LHCN-M2 (cell line): ENCODE measurements at regions not wholly inside any gene's neighbourhood (a gene's known extent, or its start where the extent isn't known, plus 50 kb on each side); places are given as distances from the start of the nearest gene placed in this dataset.
A peak's percentile ranks its signal among the peaks of the same experiment; 100 is the strongest.
"Not testable (repeated sequence)": the region's sequence is repeated elsewhere in the genome, so short reads cannot be mapped to it uniquely, and the experiment has no call there.

ENCODE experiments used
- DNase-seq: peaks from one replicate; pipeline ENCODE4 v3.0.0-alpha.2; 2012; ENCODE audit warnings: low read depth

DNA sequence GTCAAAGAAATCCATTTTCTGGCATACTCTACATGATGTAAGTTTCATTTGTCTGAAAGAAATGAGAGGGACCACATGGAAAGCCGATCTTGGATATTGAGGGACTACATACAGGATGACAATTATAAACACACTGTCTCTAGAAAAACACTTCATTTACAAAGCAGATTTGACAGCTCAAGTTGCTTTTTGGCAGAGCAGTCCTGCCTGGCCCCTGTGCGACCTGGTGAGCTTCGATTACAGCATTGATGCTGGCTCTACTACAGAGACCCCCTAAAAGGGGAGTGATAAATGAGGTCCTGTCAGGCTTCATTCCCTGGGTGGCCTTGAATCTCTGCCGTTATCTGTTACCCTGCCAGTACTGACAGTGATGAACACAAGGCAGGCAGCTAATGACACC is 215.2 kb upstream of the NOCT start:
- no peak for DNase-seq

GRCh38 chr4:138798404-138798803 is 217.2 kb upstream of the NOCT start:
- DNase-seq: no peak

- no peak for DNase-seq
Observed at GRCh38 chr4:138797646-138798045, 217.9 kb upstream of the NOCT start.

DNA sequence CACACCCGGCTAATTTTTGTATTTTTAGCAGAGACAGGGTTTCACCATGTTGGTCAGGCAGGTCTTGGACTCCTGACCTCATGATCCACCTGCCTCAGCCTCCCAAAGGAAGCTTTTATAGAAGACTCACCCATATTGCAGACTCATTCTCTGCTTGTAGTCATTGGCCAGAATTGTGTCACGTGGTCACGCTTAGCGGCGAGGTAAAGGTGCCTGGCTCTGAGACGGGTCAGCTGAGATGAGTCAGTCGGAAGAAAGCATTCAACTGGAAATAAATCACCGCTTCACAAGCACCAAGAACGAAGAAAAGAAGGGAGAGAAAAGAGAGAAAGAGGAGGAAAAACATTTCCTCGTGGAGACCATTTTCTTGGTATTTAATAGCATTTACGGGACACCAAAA is 218.8 kb upstream of the NOCT start:
- DNase-seq: no peak

DNA sequence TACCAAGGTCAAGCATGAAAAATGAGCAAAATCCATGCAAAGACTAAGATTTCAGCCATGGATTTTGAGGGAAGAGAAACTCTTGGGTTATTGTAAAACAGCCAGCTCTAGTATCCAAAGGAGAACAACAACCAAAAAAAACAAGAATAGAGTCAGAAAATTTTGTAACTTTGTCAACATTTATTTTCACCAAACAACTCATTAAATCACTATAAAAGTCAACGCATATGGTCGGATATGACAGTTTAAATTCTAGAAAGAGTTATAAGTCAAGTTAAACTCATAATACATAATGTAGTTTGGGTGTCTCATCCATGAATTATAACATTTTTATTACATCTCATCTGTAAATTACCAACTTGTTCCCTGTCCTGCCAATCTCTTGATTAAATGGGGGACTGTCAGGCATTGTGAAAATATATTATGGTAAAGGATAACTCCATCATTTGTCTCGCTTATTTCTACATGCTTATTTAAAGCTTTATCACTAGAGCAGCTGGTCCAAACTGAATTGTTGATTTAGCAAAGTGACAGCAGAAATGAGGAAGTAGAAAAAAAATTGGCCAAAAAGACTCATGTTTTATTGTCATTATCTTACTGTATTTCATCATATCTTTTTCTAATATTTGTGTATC is 224.8 kb upstream of the NOCT start:
- DNase-seq: no peak

DNA sequence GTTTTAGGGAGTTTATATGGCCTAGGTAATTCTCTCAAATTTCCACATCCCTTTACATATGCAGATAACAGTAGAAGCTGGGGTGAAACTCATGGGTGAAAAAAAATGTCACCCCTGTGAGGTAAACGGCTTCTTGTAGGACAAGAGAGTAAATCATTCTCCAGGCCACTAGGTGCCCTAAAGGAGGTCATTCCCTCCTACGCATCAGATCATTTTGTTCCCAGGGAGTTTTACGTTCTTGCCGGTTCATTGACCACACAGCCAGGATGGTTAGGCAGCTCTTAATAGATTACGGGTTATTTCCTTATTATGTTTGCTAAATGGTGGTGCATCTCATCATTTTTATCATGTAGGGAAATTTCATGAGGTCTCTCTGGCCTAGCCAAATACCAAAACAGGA is 225.8 kb upstream of the NOCT start:
- DNase-seq: no peak

DNA sequence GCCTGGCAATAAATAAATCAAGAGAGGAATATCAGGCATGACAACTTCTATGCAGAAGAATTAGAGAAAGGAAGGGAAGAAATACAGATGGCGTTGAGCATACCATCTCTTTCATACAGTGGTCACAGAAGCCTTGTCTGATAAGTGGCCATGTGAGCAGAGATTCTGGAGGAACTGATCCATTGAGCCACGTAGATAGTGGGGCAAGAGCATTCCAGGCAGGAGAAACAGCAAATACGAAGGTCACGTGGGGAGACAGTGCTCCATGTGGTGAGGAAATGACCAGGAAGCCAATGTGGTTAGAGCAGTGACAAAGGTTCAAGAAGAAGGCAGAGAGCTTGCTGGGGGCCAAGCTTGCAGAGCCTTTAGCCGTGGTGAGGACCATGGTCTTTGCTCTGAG is 226.7 kb upstream of the NOCT start:
- no peak for DNase-seq

DNA sequence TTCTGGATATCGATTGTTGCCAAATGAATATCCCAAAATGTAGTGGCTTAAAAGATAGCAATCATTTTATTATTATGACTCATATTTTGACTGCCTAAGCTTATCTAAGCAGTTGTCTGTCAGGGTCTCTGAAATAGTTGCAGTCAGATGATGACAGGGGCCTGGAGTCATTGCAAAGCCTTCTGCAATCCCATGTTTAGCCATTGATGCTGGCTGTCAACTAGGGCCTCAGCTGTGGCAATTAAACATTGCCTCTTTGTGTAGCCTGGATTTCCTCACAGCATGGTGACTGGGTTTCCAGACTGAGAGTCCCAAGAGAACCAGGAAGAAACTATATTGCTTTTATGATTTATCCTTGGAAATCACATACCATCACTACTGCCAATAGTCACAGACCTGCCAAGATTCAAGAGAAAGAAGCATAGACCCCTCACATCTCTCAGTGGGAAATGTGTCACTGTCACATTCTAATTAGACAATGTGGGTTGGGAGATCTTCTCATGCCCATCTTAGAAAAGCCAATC is 227.3 kb upstream of the NOCT start:
- no peak for DNase-seq

DNA sequence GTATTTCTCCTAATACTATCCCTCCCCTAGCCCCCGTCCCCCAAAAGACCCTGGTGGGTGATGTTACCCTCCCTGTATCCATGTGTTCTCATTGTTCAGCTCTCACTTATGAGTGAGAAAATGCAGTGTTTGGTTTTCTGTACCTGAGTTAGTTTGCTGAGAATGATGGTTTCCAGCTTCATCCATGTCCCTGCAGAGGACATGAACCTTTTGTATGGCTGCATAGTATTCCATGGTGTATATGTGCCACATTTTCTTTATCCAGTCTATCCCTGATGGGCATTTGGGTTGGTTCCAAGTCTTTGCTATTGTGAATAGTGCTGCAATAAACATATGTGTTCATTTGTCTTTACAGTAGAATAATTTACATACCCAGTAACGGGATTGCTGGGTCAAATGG is 235.8 kb upstream of the NOCT start:
- not testable (repeated sequence) for DNase-seq

- peak; percentile 7 for DNase-seq
Observed at GRCh38 chr4:138775890-138776289, 239.7 kb upstream of the NOCT start.

DNA sequence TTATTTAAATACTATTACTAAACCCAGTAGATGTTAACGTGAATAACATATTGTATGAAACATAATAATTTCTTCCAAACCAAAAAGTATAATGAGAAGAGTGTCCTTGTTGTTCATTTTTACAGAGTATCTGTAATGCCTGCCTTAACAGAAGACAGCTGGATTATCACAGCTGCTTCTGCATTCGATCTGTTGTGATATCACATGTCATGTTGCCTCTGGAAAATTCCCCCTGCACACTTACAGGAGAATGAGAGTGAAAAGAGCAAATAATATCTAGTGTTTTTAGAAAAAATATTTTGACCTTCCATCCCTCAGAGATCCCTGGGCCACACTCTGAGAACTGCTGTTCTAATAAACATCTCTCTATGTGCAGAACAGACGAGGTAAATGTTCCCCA is 240.1 kb upstream of the NOCT start:
- DNase-seq: peak; percentile 17

- no peak for DNase-seq
Observed at GRCh38 chr4:138774940-138775339, 240.6 kb upstream of the NOCT start.

DNA sequence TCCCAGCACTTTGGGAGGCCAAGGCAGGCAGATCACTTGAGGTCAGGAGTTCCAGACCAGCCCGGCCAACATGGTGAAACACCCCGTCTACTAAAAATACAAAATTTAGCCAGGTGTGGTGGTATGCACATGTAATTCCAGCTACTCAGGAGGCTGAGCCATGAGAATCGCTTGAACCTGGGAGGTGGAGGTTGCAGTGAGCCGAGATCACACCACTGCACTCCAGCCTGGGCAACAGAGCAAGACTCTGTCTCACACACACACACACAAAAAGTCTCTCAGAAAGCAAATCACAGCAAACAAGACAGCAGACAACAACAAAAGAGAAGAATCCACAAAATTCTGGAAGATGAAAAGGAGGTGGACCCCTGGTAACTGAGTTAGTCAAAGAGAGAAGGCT is 241.5 kb upstream of the NOCT start:
- DNase-seq: not testable (repeated sequence)

- DNase-seq: no peak
Observed at GRCh38 chr4:138773321-138773720, 242.3 kb upstream of the NOCT start.

DNA sequence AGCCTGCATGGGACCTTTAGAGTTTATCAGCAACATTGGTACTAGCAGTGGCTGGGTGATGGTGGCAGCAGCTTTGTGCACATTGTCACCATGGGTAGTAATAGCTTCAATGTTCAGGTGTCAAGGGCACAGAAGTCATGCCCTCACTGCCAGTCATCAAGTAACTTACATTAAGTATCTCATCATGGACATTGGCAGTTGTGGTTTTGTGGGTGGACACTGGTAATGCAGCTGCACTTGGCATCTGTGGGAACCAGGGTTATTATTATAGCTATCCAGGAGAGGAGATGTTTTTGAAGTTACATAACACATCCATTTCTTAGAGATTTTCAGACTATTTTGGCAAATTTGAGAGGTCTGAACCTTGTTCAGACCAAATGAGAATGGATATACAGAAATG is 243.2 kb upstream of the NOCT start:
- no peak for DNase-seq

GRCh38 chr4:138770818-138771217 is 244.8 kb upstream of the NOCT start:
- DNase-seq: no peak

DNA sequence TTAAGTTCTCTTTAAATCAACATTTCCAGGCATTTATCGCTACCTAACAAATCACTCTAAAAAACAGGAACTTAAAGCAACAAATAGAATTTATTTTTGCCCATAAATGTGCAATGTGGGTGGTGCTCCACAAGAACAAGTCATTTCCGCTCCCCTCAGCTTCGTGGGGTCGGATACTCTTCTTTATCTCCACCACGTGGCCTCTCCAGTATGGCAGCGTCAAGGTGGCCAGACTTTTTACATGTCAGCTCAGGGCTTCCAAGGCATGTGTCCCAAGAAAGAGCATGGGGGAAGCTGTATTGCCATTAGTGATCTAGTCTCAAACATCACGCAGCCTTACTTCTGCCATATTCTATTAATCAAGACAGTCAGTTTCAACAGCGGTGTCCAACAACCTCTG is 249.2 kb upstream of the NOCT start:
- no peak for DNase-seq

- no peak for DNase-seq
Observed at GRCh38 chr4:138765442-138765841, 250.1 kb upstream of the NOCT start.

- DNase-seq: no peak
Observed at GRCh38 chr4:138761638-138762220, 253.9 kb upstream of the NOCT start.

GRCh38 chr4:138759554-138759902 is 256.1 kb upstream of the NOCT start:
- no peak for DNase-seq

DNA sequence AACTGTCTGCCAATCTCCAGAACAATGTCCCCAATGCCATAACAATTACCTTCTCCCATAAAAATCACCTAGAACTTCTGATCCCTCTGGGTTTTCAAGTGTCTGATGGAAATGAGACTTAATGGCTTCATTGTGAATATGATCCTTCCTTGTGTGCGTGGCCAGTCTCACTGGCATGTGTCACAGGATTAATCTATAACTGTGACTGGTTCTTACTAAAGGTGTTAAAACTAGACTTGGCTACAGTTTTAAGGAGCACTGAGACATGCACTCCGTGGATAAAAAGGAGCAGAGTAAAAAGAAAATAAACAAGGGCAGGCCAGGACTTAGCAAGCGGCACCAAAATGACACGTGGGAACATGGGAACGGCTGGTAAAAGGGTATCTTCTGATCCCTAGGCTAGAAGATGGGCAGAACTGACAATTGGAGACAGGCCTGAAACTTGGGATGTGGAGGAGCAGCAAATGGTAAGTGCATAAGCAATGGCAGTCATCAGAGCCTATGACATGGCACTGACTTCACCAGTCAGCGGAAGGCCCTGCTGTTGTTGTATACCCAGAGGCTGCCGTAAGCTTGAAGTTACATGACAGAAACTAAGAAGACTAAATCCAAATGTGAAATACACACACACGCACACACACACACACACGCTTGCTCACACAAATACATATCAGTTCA is 256.6 kb upstream of the NOCT start:
- DNase-seq: no peak

DNA sequence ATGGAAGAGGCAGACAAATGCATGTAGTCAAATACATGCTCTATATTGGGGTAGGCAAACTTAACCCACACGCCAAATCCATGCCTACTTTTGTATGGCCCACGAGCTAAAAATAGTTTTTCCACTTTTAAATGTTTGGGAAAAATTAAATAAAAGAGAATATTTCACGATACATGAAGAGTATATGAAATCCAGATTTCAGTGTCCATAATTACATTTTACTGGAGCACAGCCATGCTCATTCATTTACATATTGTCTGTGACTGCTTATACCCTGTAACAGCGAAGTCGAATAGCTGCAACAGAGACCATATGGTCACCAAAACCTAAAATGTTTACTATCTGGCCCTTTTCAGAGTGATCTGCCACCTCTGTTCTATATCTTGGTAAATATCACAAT is 257.4 kb upstream of the NOCT start:
- DNase-seq: no peak

DNA sequence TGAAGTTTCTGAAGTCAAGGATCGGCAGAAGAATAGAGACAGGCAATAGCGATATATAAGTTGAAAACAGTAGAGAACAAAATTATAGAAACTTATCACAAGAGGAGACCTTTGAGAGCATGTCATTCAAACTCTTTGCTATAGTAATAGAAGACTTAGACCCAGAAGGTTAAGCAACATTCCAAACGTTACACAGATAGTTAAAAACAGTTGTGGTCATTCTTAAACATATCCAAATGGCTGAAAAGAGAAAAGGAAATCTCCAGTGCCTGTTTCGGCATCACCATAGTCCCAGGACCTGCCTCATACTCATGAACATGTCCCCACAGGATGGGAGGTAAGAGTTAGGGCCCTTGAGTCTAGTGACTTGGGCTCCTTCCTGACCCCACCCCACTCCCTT is 258.1 kb upstream of the NOCT start:
- no peak for DNase-seq
